Osteocyte (in vitro differentiated cells): ENCODE measurements at regions not wholly inside any gene's neighbourhood (a gene's known extent, or its start where the extent isn't known, plus 50 kb on each side); places are given as distances from the start of the nearest gene placed in this dataset.

ENCODE experiments used
- DNase-seq: peaks from one replicate; pipeline ENCODE4 v3.0.0; 2021; ENCODE audit warnings: mixed read lengths; ENCODE audit not compliant: unreplicated experiment; ENCODE audit errors: extremely low spot score
- H3K27ac Mint-ChIP-seq: one replicate; pipeline ENCODE4 v1.8.0; 2021; ENCODE audit warnings: mild to moderate bottlenecking, mixed read lengths; ENCODE audit not compliant: unreplicated experiment
- H3K27me3 Mint-ChIP-seq: one replicate; pipeline ENCODE4 v1.8.0; 2021; ENCODE audit warnings: mixed read lengths; ENCODE audit not compliant: unreplicated experiment
- H3K36me3 Mint-ChIP-seq: one replicate; pipeline ENCODE4 v1.8.0; 2021; ENCODE audit warnings: mixed read lengths; ENCODE audit not compliant: unreplicated experiment
- H3K4me1 Mint-ChIP-seq: one replicate; pipeline ENCODE4 v1.8.0; 2021; ENCODE audit warnings: mixed read lengths; ENCODE audit not compliant: unreplicated experiment
- H3K4me3 Mint-ChIP-seq: one replicate; pipeline ENCODE4 v1.8.0; 2021; ENCODE audit warnings: mild to moderate bottlenecking, moderate library complexity, mixed read lengths; ENCODE audit not compliant: unreplicated experiment
- H3K9me3 Mint-ChIP-seq: one replicate; pipeline ENCODE4 v1.8.0; 2021; ENCODE audit warnings: mixed read lengths; ENCODE audit not compliant: unreplicated experiment
- TF ChIP-seq, protein P1 (sequence below): fragments of 200-600 bp; sonication (generic); IDR thresholded peaks from 2 replicates; pipeline ENCODE4 v1.5.0; 2021; ENCODE audit warnings: antibody characterized with exemption, mild to moderate bottlenecking, moderate library complexity

DNA sequence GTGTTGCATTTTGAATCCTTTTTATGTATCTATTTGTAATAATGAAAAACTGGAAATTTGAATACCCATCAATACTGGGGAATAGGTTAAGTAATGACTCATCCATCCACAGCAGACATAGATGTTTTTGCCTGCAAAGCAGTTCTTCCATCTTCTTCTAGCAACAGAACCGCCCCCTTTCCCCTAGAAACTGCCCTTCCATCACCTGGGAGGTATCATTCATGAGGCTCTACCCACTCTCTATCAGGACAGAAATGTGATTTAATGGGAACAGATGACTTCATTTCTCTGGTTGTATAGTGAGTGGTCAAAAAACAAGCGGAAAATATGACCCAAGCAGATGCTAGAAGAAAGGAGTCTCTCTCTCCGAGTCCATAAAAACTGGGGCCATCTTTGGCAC lies 532.8 kb downstream of the UQCRFS1 start:
- DNase-seq, result no peak
- Mint-ChIP-seq H3K4me3 (no peak overlapping the region), H3K27me3 (no peaks in the 10 kb centered on the region), H3K36me3 (no peaks in the 10 kb centered on the region), H3K9me3 (peaks cover 4% of the 10 kb centered on the region), H3K27ac (no peak overlapping the region), H3K4me1 (no peaks in the 10 kb centered on the region)
- TF ChIP-seq, protein P1, sequence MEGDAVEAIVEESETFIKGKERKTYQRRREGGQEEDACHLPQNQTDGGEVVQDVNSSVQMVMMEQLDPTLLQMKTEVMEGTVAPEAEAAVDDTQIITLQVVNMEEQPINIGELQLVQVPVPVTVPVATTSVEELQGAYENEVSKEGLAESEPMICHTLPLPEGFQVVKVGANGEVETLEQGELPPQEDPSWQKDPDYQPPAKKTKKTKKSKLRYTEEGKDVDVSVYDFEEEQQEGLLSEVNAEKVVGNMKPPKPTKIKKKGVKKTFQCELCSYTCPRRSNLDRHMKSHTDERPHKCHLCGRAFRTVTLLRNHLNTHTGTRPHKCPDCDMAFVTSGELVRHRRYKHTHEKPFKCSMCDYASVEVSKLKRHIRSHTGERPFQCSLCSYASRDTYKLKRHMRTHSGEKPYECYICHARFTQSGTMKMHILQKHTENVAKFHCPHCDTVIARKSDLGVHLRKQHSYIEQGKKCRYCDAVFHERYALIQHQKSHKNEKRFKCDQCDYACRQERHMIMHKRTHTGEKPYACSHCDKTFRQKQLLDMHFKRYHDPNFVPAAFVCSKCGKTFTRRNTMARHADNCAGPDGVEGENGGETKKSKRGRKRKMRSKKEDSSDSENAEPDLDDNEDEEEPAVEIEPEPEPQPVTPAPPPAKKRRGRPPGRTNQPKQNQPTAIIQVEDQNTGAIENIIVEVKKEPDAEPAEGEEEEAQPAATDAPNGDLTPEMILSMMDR, result no peak

DNA sequence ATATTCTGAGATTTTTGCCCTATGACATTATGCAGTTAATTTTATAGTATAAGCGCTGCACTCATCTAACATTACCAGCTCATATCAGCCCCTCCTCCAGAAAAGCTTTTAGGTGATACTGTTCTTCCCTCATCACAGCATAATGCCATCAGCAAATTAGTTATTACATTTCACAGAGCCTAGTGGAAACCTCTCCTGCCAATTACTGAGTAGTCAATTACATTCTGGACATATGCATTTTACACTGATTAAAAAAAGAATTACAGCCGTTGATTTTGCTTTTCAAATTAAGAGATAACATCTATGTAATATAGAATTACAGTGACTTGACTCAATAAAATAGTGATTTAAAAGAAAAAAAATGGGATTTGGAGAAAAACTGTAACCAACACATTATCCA lies 542.1 kb downstream of the UQCRFS1 start:
- H3K36me3 Mint-ChIP-seq, result no peaks in the 10 kb centered on the region
- H3K4me1 Mint-ChIP-seq, result no peaks in the 10 kb centered on the region
- H3K9me3 Mint-ChIP-seq, result peaks cover 26% of the 10 kb centered on the region
- TF ChIP-seq, protein P1, result no peak
- DNase-seq, result no peak
- no peaks in the 10 kb centered on the region for H3K27me3 Mint-ChIP-seq
- no peak overlapping the region for H3K4me3 Mint-ChIP-seq
- no peak overlapping the region for H3K27ac Mint-ChIP-seq

DNA sequence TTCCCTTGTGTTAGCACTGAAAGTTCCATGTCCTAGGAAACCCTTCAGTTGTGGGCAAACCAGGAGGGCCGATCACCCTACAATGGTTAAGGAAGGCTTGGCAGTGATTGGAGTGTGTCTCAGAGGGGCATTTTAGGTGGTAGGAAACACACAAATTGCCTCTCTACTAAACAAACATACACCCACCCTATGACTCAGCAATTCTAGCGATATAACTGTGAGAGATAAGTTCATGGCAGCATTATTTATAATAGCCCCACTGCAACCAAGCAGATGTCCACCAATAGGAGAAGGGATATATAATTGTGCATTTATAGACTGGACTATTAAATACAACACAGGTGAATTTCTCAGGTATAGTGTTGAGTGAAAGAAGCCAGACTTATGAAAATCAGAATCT lies 543.1 kb downstream of the UQCRFS1 start:
- no peak overlapping the region for H3K27ac Mint-ChIP-seq
- TF ChIP-seq, protein P1, result no peak
- no peaks in the 10 kb centered on the region for H3K36me3 Mint-ChIP-seq
- H3K9me3 Mint-ChIP-seq, result peaks cover 22% of the 10 kb centered on the region
- H3K4me1 Mint-ChIP-seq, result no peaks in the 10 kb centered on the region
- H3K4me3 Mint-ChIP-seq, result no peak overlapping the region
- H3K27me3 Mint-ChIP-seq, result no peaks in the 10 kb centered on the region
- no peak for DNase-seq

DNA sequence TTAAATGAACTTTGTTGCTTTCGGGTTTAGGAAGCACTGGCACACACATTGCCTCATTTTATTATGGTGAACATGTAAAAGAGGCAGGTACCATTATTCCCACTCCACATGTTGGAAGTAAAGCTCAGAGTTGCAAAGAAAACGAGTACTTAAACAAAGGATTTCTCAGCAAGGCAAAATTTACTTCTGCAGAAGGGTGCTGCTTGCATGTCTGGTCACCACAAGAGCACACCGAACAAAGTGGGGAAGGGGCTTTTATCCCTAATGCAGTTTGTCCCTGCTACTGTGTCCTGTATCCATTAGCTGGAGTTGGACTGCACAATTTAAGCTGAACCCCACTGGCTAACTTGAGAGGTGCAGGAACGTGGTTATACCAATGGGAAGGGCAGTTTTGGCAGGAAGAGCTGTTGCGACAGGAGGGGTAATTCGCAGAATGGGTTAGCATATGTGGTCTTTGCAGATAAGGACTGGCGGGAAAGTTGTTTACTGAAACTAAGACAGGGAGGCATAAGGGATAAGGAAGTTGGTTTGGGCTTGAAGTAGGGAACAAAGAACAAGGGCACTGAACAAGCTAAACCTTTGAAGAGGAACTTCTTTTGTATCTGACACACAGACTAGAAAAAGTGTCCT lies 545.5 kb downstream of the UQCRFS1 start:
- Mint-ChIP-seq H3K27me3 (no peaks in the 10 kb centered on the region), H3K27ac (no peak overlapping the region), H3K4me1 (no peaks in the 10 kb centered on the region), H3K4me3 (no peak overlapping the region), H3K9me3 (peaks cover 17% of the 10 kb centered on the region), H3K36me3 (no peaks in the 10 kb centered on the region)
- DNase-seq, result no peak
- TF ChIP-seq, protein P1, result no peak

DNA sequence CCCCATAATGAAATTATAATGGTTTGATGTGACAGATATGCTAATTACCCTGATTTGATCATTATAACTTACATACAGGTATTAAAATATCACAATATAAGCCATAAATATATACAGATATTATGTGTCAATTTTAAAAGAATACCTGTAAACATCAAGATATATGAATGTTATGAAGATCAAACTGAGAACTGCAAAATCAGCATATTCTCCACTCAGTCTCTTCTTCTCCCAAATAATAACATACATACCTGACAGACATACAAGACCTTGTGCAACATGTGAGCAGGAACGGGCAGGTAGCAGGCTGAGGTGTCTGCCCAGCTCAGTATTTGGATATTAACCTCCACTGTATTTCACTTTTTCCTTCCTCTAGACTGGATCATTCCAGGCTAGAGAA lies 547.2 kb downstream of the UQCRFS1 start:
- DNase-seq, result no peak
- Mint-ChIP-seq H3K9me3 (peaks cover 22% of the 10 kb centered on the region), H3K36me3 (no peaks in the 10 kb centered on the region), H3K4me3 (no peak overlapping the region), H3K27ac (no peak overlapping the region), H3K4me1 (no peaks in the 10 kb centered on the region), H3K27me3 (no peaks in the 10 kb centered on the region)
- TF ChIP-seq, protein P1, result no peak
